GM12878 (cell line): ENCODE measurements at regions not wholly inside any gene's neighbourhood (a gene's known extent, or its start where the extent isn't known, plus 50 kb on each side); places are given as distances from the start of the nearest gene placed in this dataset.
A peak's percentile ranks its signal among the peaks of the same experiment; 100 is the strongest.

Source experiments
- ATAC-seq: fragments of 200-7000 bp; cut with Tn5 transposase; 3 replicates; pipeline ENCODE4 v1.9.1; 2020; ENCODE audit warnings: mild to moderate bottlenecking, moderate library complexity
- BruUV-seq: library from RNA; stranded (reverse); fragments of 400-500 nt; replicated peaks from 2 replicates; lab custom pipeline; 2021; lab: Mats Ljungman, UMichigan
- CTCF ChIA-PET: fragments of 300-600 bp; sonication (Branson Sonifier 250); formaldehyde crosslinking; extraction: SDS; loops from one replicate; lab custom pipeline; 2021; ENCODE audit warnings: inconsistent platforms; lab: Yijun Ruan, JAX
- POLR2A ChIA-PET: fragments of 350-600 bp; formaldehyde crosslinking; extraction: SDS; loops from one replicate; lab custom pipeline; 2021; ENCODE audit warnings: inconsistent platforms; lab: Charles Lee
- RAD21 ChIA-PET: fragments of 300-600 bp; sonication (Branson Sonifier 250); formaldehyde crosslinking; loops from one replicate; lab custom pipeline; 2023; ENCODE audit warnings: antibody characterized with exemption; ENCODE audit not compliant: unreplicated experiment; lab: Charles Lee
- SMC1A ChIA-PET: fragments of 300-600 bp; sonication (Branson Sonifier 250); formaldehyde crosslinking; loops from one replicate; lab custom pipeline; 2023; ENCODE audit not compliant: unreplicated experiment, uncharacterized antibody; lab: Charles Lee
- DNase-seq: peaks from one replicate; pipeline ENCODE4 v3.0.0-alpha.2; 2011; ENCODE audit warnings: low read depth, low spot score
- FAIRE-seq: peaks from 3 replicates; lab custom pipeline; 2011; peaks lifted over from hg19 to GRCh38; lab: Jason Lieb, UNC
- H2AFZ ChIP-seq: 2 replicates; pipeline ENCODE4 v1.6.0; 2011; ENCODE audit warnings: low read depth, low read length, control low read depth; ENCODE audit not compliant: control insufficient read depth
- H3K27ac ChIP-seq: 2 replicates; pipeline ENCODE4 v1.5.1; 2011; ENCODE audit warnings: control low read depth; ENCODE audit not compliant: control insufficient read depth, insufficient read depth
- H3K27me3 ChIP-seq, 2 experiments: replicated peaks in 1 of 2; 2 replicates each; pipeline versions ENCODE4 v1.6.0 to v1.6.1; 2011; ENCODE audit warnings: low read length in 1 of 2; ENCODE audit not compliant: control insufficient read depth in 2 of 2, insufficient read depth in 2 of 2
- H3K36me3 ChIP-seq, 2 experiments: 2 replicates each; pipeline ENCODE4 v1.5.1; 2011; ENCODE audit warnings: low read length in 1 of 2; ENCODE audit not compliant: control insufficient read depth in 2 of 2, insufficient read depth in 2 of 2
- H3K4me1 ChIP-seq: 2 replicates; pipeline ENCODE4 v1.6.1; 2011; ENCODE audit warnings: mild to moderate bottlenecking, low read length, moderate library complexity, mixed read lengths; ENCODE audit not compliant: control insufficient read depth, insufficient read depth
- H3K4me2 ChIP-seq: 2 replicates; pipeline ENCODE4 v1.6.0; 2011; ENCODE audit warnings: control low read depth; ENCODE audit not compliant: control insufficient read depth, insufficient read depth
- H3K4me3 ChIP-seq: fragments of 200-600 bp; sonication (generic); 2 replicates; pipeline ENCODE4 v1.5.1; 2016
- H3K79me2 ChIP-seq: 2 replicates; pipeline ENCODE4 v1.6.0; 2011; ENCODE audit warnings: low read length; ENCODE audit not compliant: control insufficient read depth, insufficient read depth
- H3K9ac ChIP-seq: 2 replicates; pipeline ENCODE4 v1.8.0; 2011; ENCODE audit warnings: low read length, control low read depth, mixed read lengths; ENCODE audit not compliant: control insufficient read depth, insufficient read depth
- H3K9me3 ChIP-seq: replicated peaks from 3 replicates; pipeline ENCODE4 v1.5.1; 2011; ENCODE audit warnings: mild to moderate bottlenecking, low read length; ENCODE audit not compliant: control insufficient read depth, insufficient read depth
- H4K20me1 ChIP-seq: 2 replicates; pipeline ENCODE4 v1.6.0; 2011; ENCODE audit not compliant: control insufficient read depth, insufficient read depth
- POLR2AphosphoS2 ChIP-seq: IDR thresholded peaks from 2 replicates; pipeline ENCODE4 v1.6.1; 2011; ENCODE audit warnings: low read depth, mild to moderate bottlenecking, low read length, improper control_type of control experiment, moderate library complexity
- SPI1 ChIP-seq: IDR thresholded peaks from 2 replicates; pipeline ENCODE4 v1.6.1; 2011; ENCODE audit warnings: low read depth, mild to moderate bottlenecking, low read length, moderate library complexity, borderline replicate concordance; ENCODE audit not compliant: insufficient read depth
- WGBS: methylation state at CpG from one replicate; pipeline ENCODE4 v1.1.6; 2016; ENCODE audit warnings: low lambda C conversion rate; ENCODE audit not compliant: insufficient replicate concordance, insufficient coverage; ENCODE audit errors: missing lambda C conversion rate; 5-methylcytosine and 5-hydroxymethylcytosine counted together
- in situ Hi-C: fragments of 300-500 bp; cut with MboI; formaldehyde crosslinking; loops from 9 replicates; pipeline ENCODE4 v1.14.3; 2018; ENCODE audit warnings: mixed read lengths
- intact Hi-C: fragments of 100-400 bp; cut with micrococcal nuclease; formaldehyde crosslinking; loops from one replicate; pipeline ENCODE4 v1.14.2; 2022; ENCODE audit not compliant: unreplicated experiment
- TF ChIP-seq, protein P1 (sequence below): IDR thresholded peaks from 2 replicates; pipeline ENCODE4 v1.6.1; 2012; ENCODE audit warnings: mild to moderate bottlenecking, low read depth, low read length

DNA sequence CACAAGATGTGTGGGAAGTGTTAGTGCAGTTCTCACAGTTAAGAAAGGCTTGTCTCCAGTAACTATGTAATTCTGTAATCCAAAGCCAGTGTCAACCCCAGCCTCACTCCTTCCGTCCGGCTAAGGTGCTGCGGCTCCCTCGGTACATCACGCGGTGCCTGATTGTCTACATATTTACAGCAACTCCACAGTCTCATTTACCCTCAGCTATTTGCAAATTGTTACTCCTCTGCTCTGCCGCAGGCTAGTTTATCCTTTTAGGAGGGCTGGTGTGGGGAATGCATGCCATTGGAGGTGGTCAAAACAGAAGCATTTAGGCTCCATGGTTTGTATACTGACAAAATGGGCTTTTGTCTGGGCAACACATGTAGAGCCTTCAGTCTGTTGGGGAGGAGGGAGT lies 358.3 kb downstream of the METTL15 start:
- H3K79me2 ChIP-seq, result no peaks in the 10 kb centered on the region
- no peaks in the 10 kb centered on the region for H4K20me1 ChIP-seq
- 89% methylated on average over 7 of the region's 7 CpGs for WGBS
- ChIA-PET RAD21 (no interaction called here), SMC1A (no interaction called here), POLR2A (interaction anchor here (0.5 kb wide), 1 partner anchor 992 kb away, joined by 4 read pairs; no protein-coding TSS in a partner anchor), CTCF (no interaction called here)
- ATAC-seq (no peak), FAIRE-seq (no peak), DNase-seq (no peak)
- TF ChIP-seq POLR2AphosphoS2, result no peak
- TF ChIP-seq, protein P1, sequence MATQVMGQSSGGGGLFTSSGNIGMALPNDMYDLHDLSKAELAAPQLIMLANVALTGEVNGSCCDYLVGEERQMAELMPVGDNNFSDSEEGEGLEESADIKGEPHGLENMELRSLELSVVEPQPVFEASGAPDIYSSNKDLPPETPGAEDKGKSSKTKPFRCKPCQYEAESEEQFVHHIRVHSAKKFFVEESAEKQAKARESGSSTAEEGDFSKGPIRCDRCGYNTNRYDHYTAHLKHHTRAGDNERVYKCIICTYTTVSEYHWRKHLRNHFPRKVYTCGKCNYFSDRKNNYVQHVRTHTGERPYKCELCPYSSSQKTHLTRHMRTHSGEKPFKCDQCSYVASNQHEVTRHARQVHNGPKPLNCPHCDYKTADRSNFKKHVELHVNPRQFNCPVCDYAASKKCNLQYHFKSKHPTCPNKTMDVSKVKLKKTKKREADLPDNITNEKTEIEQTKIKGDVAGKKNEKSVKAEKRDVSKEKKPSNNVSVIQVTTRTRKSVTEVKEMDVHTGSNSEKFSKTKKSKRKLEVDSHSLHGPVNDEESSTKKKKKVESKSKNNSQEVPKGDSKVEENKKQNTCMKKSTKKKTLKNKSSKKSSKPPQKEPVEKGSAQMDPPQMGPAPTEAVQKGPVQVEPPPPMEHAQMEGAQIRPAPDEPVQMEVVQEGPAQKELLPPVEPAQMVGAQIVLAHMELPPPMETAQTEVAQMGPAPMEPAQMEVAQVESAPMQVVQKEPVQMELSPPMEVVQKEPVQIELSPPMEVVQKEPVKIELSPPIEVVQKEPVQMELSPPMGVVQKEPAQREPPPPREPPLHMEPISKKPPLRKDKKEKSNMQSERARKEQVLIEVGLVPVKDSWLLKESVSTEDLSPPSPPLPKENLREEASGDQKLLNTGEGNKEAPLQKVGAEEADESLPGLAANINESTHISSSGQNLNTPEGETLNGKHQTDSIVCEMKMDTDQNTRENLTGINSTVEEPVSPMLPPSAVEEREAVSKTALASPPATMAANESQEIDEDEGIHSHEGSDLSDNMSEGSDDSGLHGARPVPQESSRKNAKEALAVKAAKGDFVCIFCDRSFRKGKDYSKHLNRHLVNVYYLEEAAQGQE, result no peak
- BruUV-seq, result no TSS peak
- H3K4me2 ChIP-seq, result no peak overlapping the region
- no peaks in the 10 kb centered on the region for H3K27me3 ChIP-seq
- in situ Hi-C loops, result no loop called here
- H3K27ac ChIP-seq, result no peak overlapping the region
- no peaks in the 10 kb centered on the region for H3K4me1 ChIP-seq
- no peak overlapping the region for H2AFZ ChIP-seq
- no peaks in the 10 kb centered on the region for H3K36me3 ChIP-seq
- no peak overlapping the region for H3K9ac ChIP-seq
- H3K4me3 ChIP-seq, result no peak overlapping the region
- intact Hi-C loops, result no loop called here
- H3K9me3 ChIP-seq, result no peaks in the 10 kb centered on the region

DNA sequence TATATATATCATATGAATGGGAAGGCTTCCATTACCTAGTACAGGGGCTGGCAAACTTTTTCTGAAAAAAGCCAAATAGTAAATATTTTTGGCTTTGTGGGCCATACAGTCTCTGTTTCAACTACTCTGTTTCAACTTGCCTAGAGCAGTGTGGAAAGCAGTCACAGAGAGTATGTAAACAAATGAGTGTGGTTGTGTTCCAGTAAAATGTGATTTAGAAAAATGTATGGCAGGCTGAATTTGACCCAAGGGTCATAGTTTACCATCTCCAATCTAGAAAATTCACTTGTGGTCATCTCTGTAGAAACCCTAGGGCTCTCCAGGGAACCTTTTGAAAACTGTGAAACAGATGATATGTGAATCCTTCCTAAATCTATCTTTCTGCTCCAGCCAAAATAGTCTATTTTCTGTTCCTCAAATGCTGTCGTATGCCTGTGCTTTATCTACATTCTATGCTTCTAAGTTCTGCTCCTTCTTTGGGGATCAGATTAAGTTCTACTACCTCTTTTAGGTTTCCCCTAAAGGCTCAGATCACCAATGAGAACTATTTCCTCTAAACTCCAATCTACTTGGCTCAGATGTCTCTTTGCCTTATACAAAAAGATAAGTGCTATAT lies 356.2 kb downstream of the METTL15 start:
- DNase-seq (no peak), ATAC-seq (peak; percentile 46), FAIRE-seq (no peak)
- Histone ChIP-seq H3K9ac (no peak overlapping the region), H3K79me2 (no peaks in the 10 kb centered on the region), H3K36me3 (no peaks in the 10 kb centered on the region), H4K20me1 (no peaks in the 10 kb centered on the region), H3K4me2 (no peak overlapping the region), H3K27me3 (no peaks in the 10 kb centered on the region), H2AFZ (no peak overlapping the region), H3K4me1 (no peaks in the 10 kb centered on the region), H3K4me3 (no peak overlapping the region), H3K27ac (no peak overlapping the region), H3K9me3 (no peaks in the 10 kb centered on the region)
- intact Hi-C loops, result no loop called here
- no TSS peak for BruUV-seq
- peak; percentile 21; the same call in 1 of the 2 replicates for TF ChIP-seq SPI1
- TF ChIP-seq, protein P1, result no peak
- POLR2A ChIA-PET, result no interaction called here
- CTCF ChIA-PET, result no interaction called here
- in situ Hi-C loops, result no loop called here
- WGBS, result 0% methylated on average over 1 of the region's 1 CpG
- RAD21 ChIA-PET, result no interaction called here
- SMC1A ChIA-PET, result interaction anchor here (1.4 kb wide), 1 partner anchor 23 kb away, joined by 3 read pairs; no protein-coding TSS in a partner anchor
